Central memory CD8-positive, alpha-beta T cell (primary cell): ENCODE measurements at regions not wholly inside any gene's neighbourhood (a gene's known extent, or its start where the extent isn't known, plus 50 kb on each side); places are given as distances from the start of the nearest gene placed in this dataset.

Source experiments
- ATAC-seq: fragments of 150-1000 bp; cut with Tn5 transposase; replicated peaks from 2 replicates; pipeline ENCODE4 v1.10.0; 2022; ENCODE audit warnings: mild to moderate bottlenecking, moderate FRiP score, moderate number of reproducible peaks; ENCODE audit not compliant: poor library complexity, severe bottlenecking; ENCODE audit errors: extremely low read depth
- DNase-seq, 2 donors: peaks; one replicate each; pipeline ENCODE4 v3.0.0; 2021; ENCODE audit warnings: low spot score in 2 of 2
- H3K27ac Mint-ChIP-seq: one replicate; pipeline ENCODE4 v1.8.0; 2022; ENCODE audit warnings: low read depth, mild to moderate bottlenecking, moderate library complexity, mixed read lengths
- H3K27me3 Mint-ChIP-seq: one replicate; pipeline ENCODE4 v1.8.0; 2022; ENCODE audit warnings: mixed read lengths
- H3K36me3 Mint-ChIP-seq: one replicate; pipeline ENCODE4 v1.8.0; 2022; ENCODE audit warnings: mild to moderate bottlenecking, moderate library complexity, mixed read lengths; ENCODE audit not compliant: insufficient read depth
- H3K4me1 Mint-ChIP-seq: one replicate; pipeline ENCODE4 v1.8.0; 2022; ENCODE audit warnings: mixed read lengths
- H3K4me3 Mint-ChIP-seq: one replicate; pipeline ENCODE4 v1.8.0; 2022; ENCODE audit warnings: mild to moderate bottlenecking, moderate library complexity, mixed read lengths
- H3K9me3 Mint-ChIP-seq: one replicate; pipeline ENCODE4 v1.8.0; 2022; ENCODE audit warnings: mixed read lengths

GRCh38 chr3:83662381-83662960, 1296.3 kb upstream of the CADM2 start:
- ATAC-seq = no peak

GRCh38 chr3:83670416-83670815, 1288.4 kb upstream of the CADM2 start:
- no peaks in the 10 kb centered on the region for H3K36me3 Mint-ChIP-seq
- no peak overlapping the region for H3K27ac Mint-ChIP-seq
- ATAC-seq (no peak), DNase-seq (no peak)
- no peaks in the 10 kb centered on the region for H3K27me3 Mint-ChIP-seq
- no peak overlapping the region for H3K4me3 Mint-ChIP-seq
- H3K4me1 Mint-ChIP-seq = no peaks in the 10 kb centered on the region
- H3K9me3 Mint-ChIP-seq = peaks cover 15% of the 10 kb centered on the region

More at GRCh38 chr3:83662381-83662960, 1296.3 kb upstream of the CADM2 start:
- DNase-seq = no peak
- no peak overlapping the region for H3K27ac Mint-ChIP-seq
- H3K4me3 Mint-ChIP-seq = no peak overlapping the region
- H3K4me1 Mint-ChIP-seq = no peaks in the 10 kb centered on the region
- H3K36me3 Mint-ChIP-seq = no peaks in the 10 kb centered on the region
- no peaks in the 10 kb centered on the region for H3K27me3 Mint-ChIP-seq
- H3K9me3 Mint-ChIP-seq = peaks cover 14% of the 10 kb centered on the region

- H3K4me1 Mint-ChIP-seq = no peaks in the 10 kb centered on the region
- no peaks in the 10 kb centered on the region for H3K36me3 Mint-ChIP-seq
- no peak for ATAC-seq
- H3K27me3 Mint-ChIP-seq = no peaks in the 10 kb centered on the region
- H3K4me3 Mint-ChIP-seq = no peak overlapping the region
- no peak for DNase-seq
- H3K9me3 Mint-ChIP-seq = peaks cover 28% of the 10 kb centered on the region
- H3K27ac Mint-ChIP-seq = no peak overlapping the region
Measured at GRCh38 chr3:83683937-83684598, 1274.7 kb upstream of the CADM2 start.

GRCh38 chr3:83706669-83707068, 1252.1 kb upstream of the CADM2 start:
- Mint-ChIP-seq H3K4me1 (no peaks in the 10 kb centered on the region), H3K27me3 (no peaks in the 10 kb centered on the region), H3K4me3 (no peak overlapping the region), H3K27ac (no peak overlapping the region), H3K36me3 (no peaks in the 10 kb centered on the region), H3K9me3 (peaks cover 30% of the 10 kb centered on the region)
- DNase-seq (no peak), ATAC-seq (no peak)

GRCh38 chr3:83715307-83715706, 1243.5 kb upstream of the CADM2 start:
- H3K27me3 Mint-ChIP-seq = no peaks in the 10 kb centered on the region
- H3K4me1 Mint-ChIP-seq = no peaks in the 10 kb centered on the region
- DNase-seq (no peak), ATAC-seq (no peak)
- no peaks in the 10 kb centered on the region for H3K36me3 Mint-ChIP-seq
- H3K27ac Mint-ChIP-seq = no peak overlapping the region
- no peak overlapping the region for H3K4me3 Mint-ChIP-seq
- peaks cover 20% of the 10 kb centered on the region for H3K9me3 Mint-ChIP-seq

- Mint-ChIP-seq H3K4me3 (no peak overlapping the region), H3K36me3 (no peaks in the 10 kb centered on the region), H3K9me3 (peaks cover 19% of the 10 kb centered on the region), H3K27ac (no peak overlapping the region), H3K4me1 (no peaks in the 10 kb centered on the region), H3K27me3 (no peaks in the 10 kb centered on the region)
- DNase-seq = no peak
- no peak for ATAC-seq
Measured at GRCh38 chr3:83729576-83729975, 1229.2 kb upstream of the CADM2 start.

GRCh38 chr3:83734656-83735055, 1224.1 kb upstream of the CADM2 start:
- no peak overlapping the region for H3K27ac Mint-ChIP-seq
- H3K9me3 Mint-ChIP-seq = no peaks in the 10 kb centered on the region
- no peak overlapping the region for H3K4me3 Mint-ChIP-seq
- DNase-seq (no peak), ATAC-seq (no peak)
- H3K27me3 Mint-ChIP-seq = no peaks in the 10 kb centered on the region
- no peaks in the 10 kb centered on the region for H3K36me3 Mint-ChIP-seq
- H3K4me1 Mint-ChIP-seq = no peaks in the 10 kb centered on the region

- Mint-ChIP-seq H3K4me3 (no peak overlapping the region), H3K27ac (no peak overlapping the region), H3K27me3 (no peaks in the 10 kb centered on the region), H3K4me1 (no peaks in the 10 kb centered on the region), H3K9me3 (peaks cover 2% of the 10 kb centered on the region), H3K36me3 (no peaks in the 10 kb centered on the region)
- DNase-seq = no peak
- ATAC-seq = no peak
Measured at GRCh38 chr3:83738202-83738601, 1220.6 kb upstream of the CADM2 start.

- Mint-ChIP-seq H3K4me3 (no peak overlapping the region), H3K4me1 (no peaks in the 10 kb centered on the region)
- no peak for ATAC-seq
Measured at GRCh38 chr3:83740504-83740903, 1218.3 kb upstream of the CADM2 start.

GRCh38 chr3:83765956-83766355, 1192.8 kb upstream of the CADM2 start:
- no peaks in the 10 kb centered on the region for H3K36me3 Mint-ChIP-seq
- ATAC-seq = no peak
- no peaks in the 10 kb centered on the region for H3K4me1 Mint-ChIP-seq
- H3K9me3 Mint-ChIP-seq = peaks cover 11% of the 10 kb centered on the region
- no peak overlapping the region for H3K4me3 Mint-ChIP-seq
- H3K27ac Mint-ChIP-seq = no peak overlapping the region
- no peaks in the 10 kb centered on the region for H3K27me3 Mint-ChIP-seq
- DNase-seq = no peak

More at GRCh38 chr3:83740504-83740903, 1218.3 kb upstream of the CADM2 start:
- Mint-ChIP-seq H3K9me3 (peaks cover 21% of the 10 kb centered on the region), H3K27ac (no peak overlapping the region), H3K36me3 (no peaks in the 10 kb centered on the region), H3K27me3 (no peaks in the 10 kb centered on the region)
- DNase-seq = no peak

GRCh38 chr3:83769791-83770663, 1188.8 kb upstream of the CADM2 start:
- no peaks in the 10 kb centered on the region for H3K4me1 Mint-ChIP-seq
- no peak overlapping the region for H3K27ac Mint-ChIP-seq
- ATAC-seq (no peak), DNase-seq (no peak)
- no peaks in the 10 kb centered on the region for H3K27me3 Mint-ChIP-seq
- no peaks in the 10 kb centered on the region for H3K36me3 Mint-ChIP-seq
- peaks cover 11% of the 10 kb centered on the region for H3K9me3 Mint-ChIP-seq
- no peak overlapping the region for H3K4me3 Mint-ChIP-seq

- Mint-ChIP-seq H3K4me1 (no peaks in the 10 kb centered on the region), H3K36me3 (no peaks in the 10 kb centered on the region), H3K4me3 (no peak overlapping the region), H3K27me3 (no peaks in the 10 kb centered on the region), H3K9me3 (peaks cover 10% of the 10 kb centered on the region), H3K27ac (no peak overlapping the region)
- no peak for DNase-seq
- no peak for ATAC-seq
Measured at GRCh38 chr3:83770664-83771402, 1188.0 kb upstream of the CADM2 start.
